ENCODE measurements at regions not wholly inside any gene's neighbourhood (a gene's known extent, or its start where the extent isn't known, plus 50 kb on each side); places are given as distances from the start of the nearest gene placed in this dataset.

DNA sequence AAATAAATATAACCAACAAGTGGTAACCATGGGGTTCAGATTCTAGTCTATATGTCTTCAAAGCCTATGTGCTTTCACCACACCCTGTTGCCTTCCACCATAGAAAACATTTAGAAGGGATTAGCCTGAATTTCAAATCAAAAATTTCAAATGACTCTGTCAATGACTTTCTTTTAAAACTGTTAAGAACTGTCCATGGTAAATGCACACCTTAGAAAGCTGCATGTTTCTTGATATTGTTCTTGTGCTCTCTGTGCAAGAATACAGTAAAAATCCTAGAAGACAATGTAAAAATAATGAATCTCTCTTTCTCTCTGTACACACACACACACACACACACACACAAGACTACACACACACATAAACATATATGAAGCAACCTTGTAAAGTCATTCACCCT, 74.6 kb upstream of the EXOC1L start:
- no peak for TF ChIP-seq CTCF (IDR thresholded peaks at IDR 0.05; ENCODE audit: low read depth, low read length, missing control alignments)
- no peaks in the 10 kb centered on the region for H3K27me3 ChIP-seq (replicated peaks)
- no peak overlapping the region for H3K4me3 ChIP-seq (ENCODE audit: low read depth, low read length)
- in situ Hi-C loops (cut with HindIII; ENCODE audit: low pct_ligation_motif_present, low sequenced_read_pairs): no loop called here
- H3K27ac ChIP-seq: no peak overlapping the region
- H3K36me3 ChIP-seq (replicated peaks): no peaks in the 10 kb centered on the region
- no peak for DNase-seq

- no peak for DNase-seq
- H3K27me3 ChIP-seq (replicated peaks): no peaks in the 10 kb centered on the region
- no peaks in the 10 kb centered on the region for H3K36me3 ChIP-seq (replicated peaks)
- no peak for TF ChIP-seq CTCF (IDR thresholded peaks at IDR 0.05; ENCODE audit: low read depth, low read length, missing control alignments)
- H3K4me3 ChIP-seq (ENCODE audit: low read depth, low read length): no peak overlapping the region
- in situ Hi-C loops (cut with HindIII; ENCODE audit: low pct_ligation_motif_present, low sequenced_read_pairs): no loop called here
- no peak overlapping the region for H3K27ac ChIP-seq
Measured at GRCh38 chr4:55747793-55748192, 71.8 kb upstream of the EXOC1L start.

DNA sequence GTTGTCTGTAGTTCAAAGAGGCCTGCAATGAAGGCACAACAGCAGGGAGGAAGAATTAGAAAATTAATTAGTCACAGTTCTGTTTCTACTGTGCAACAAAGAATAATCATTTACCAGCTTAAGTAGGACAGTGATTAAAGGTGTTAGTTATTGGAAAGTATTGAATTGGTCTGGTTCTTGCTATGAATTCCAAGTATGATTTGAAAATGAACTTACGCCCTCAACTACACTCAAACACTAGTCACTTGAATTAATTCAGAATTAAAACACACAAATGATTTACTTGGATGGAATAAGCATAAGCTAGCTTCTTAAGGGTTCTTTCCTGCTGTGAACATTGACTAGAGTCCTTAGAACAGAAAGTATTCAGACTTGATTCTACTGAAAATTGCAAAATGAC, 69.9 kb upstream of the EXOC1L start:
- no peaks in the 10 kb centered on the region for H3K36me3 ChIP-seq (replicated peaks)
- no peak for DNase-seq
- no peaks in the 10 kb centered on the region for H3K27me3 ChIP-seq (replicated peaks)
- in situ Hi-C loops (cut with HindIII; ENCODE audit: low pct_ligation_motif_present, low sequenced_read_pairs): no loop called here
- no peak overlapping the region for H3K4me3 ChIP-seq (ENCODE audit: low read depth, low read length)
- no peak overlapping the region for H3K27ac ChIP-seq
- no peak for TF ChIP-seq CTCF (IDR thresholded peaks at IDR 0.05; ENCODE audit: low read depth, low read length, missing control alignments)

- Histone ChIP-seq H3K4me3 (ENCODE audit: low read depth, low read length) (no peak overlapping the region), H3K27ac (no peak overlapping the region), H3K27me3 (replicated peaks) (no peaks in the 10 kb centered on the region), H3K36me3 (replicated peaks) (no peaks in the 10 kb centered on the region)
- no peak for TF ChIP-seq CTCF (IDR thresholded peaks at IDR 0.05; ENCODE audit: low read depth, low read length, missing control alignments)
- in situ Hi-C loops (cut with HindIII; ENCODE audit: low pct_ligation_motif_present, low sequenced_read_pairs): no loop called here
- no peak for DNase-seq
Measured at GRCh38 chr4:55752810-55753209, 66.8 kb upstream of the EXOC1L start.

DNA sequence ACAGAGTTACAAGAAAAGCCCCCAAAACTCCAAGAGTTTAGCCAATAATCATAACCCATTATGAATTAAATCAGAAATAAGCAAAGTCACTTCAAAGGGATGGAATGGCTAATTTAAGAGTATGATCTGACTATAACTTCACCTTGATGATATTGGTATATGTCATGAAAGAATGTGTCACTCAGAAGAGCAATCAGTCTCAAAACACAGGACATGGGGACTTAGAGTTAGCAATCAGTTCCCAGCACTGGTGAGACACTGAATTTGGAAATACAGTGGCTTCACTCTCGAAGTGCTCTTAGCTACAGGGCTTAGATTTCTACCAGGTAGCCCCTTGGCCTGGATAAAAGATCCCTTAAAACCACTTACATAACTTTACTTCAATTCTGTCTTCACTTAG, 65.7 kb upstream of the EXOC1L start:
- H3K36me3 ChIP-seq (replicated peaks): no peaks in the 10 kb centered on the region
- no peaks in the 10 kb centered on the region for H3K27me3 ChIP-seq (replicated peaks)
- H3K4me3 ChIP-seq (ENCODE audit: low read depth, low read length): no peak overlapping the region
- TF ChIP-seq CTCF (IDR thresholded peaks at IDR 0.05; ENCODE audit: low read depth, low read length, missing control alignments): no peak
- no peak for DNase-seq
- no peak overlapping the region for H3K27ac ChIP-seq
- in situ Hi-C loops (cut with HindIII; ENCODE audit: low pct_ligation_motif_present, low sequenced_read_pairs): no loop called here

DNA sequence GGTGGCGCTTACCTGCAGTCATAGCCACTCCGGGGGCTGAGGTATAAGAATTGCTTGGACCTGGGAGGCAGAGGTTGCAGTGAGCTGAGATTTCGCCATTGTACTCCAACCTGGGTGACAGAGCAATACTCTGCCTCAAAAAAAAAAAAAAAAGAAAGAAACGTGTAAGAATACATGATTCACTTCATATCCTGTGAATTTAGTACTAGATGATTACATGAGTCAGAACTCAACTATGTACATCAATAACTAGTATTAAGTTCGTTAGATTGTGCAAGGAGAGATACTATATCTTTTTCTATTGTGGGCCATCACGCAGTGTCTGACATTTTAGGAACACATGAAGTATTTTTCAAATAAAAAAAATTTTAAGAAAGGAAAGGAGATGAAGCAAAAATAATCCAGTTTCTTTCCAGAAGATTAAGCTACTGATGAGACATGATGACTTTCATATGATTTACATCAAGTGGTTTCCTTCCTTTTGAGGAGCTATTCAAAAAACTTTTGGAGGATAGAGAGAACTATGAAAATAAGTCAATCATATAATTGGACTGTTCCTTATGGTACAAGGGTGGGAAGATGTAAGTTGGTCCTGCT, 64.7 kb upstream of the EXOC1L start:
- Histone ChIP-seq H3K27ac (no peak overlapping the region), H3K36me3 (replicated peaks) (no peaks in the 10 kb centered on the region), H3K4me3 (ENCODE audit: low read depth, low read length) (no peak overlapping the region), H3K27me3 (replicated peaks) (no peaks in the 10 kb centered on the region)
- no peak for TF ChIP-seq CTCF (IDR thresholded peaks at IDR 0.05; ENCODE audit: low read depth, low read length, missing control alignments)
- in situ Hi-C loops (cut with HindIII; ENCODE audit: low pct_ligation_motif_present, low sequenced_read_pairs): no loop called here
- DNase-seq: no peak

Measured in brain microvascular endothelial cell (primary cell).